IMR-90 (cell line): ENCODE measurements at regions not wholly inside any gene's neighbourhood (a gene's known extent, or its start where the extent isn't known, plus 50 kb on each side); places are given as distances from the start of the nearest gene placed in this dataset.

Experiments
- ATAC-seq: fragments of 200-7000 bp; cut with Tn5 transposase; 2 replicates; pipeline ENCODE4 v1.9.1; 2020; ENCODE audit warnings: low read depth, mild to moderate bottlenecking, moderate library complexity
- BruUV-seq: library from RNA; stranded (reverse); fragments of 400-500 nt; replicated peaks from 2 replicates; lab custom pipeline; 2021; lab: Mats Ljungman, UMichigan
- CTCF ChIA-PET: fragments of 300-600 bp; formaldehyde crosslinking; extraction: SDS; loops from one replicate; lab custom pipeline; 2021; ENCODE audit warnings: antibody characterized with exemption; lab: Yijun Ruan, JAX
- POLR2A ChIA-PET: fragments of 300-600 bp; sonication (Branson Sonifier 250); formaldehyde crosslinking; loops from one replicate; lab custom pipeline; 2022; ENCODE audit warnings: antibody characterized with exemption; ENCODE audit not compliant: unreplicated experiment; lab: Charles Lee
- DNase-seq: peaks from one replicate; pipeline ENCODE4 v3.0.0; 2013
- H2AFZ ChIP-seq: replicated peaks from 2 replicates; pipeline ENCODE3; 2013; ENCODE audit warnings: low read length, mild to moderate bottlenecking; ENCODE audit not compliant: poor library complexity
- H2AK5ac ChIP-seq: 2 replicates; pipeline ENCODE4 v1.6.1; 2013; ENCODE audit warnings: low read depth, low read length, inconsistent platforms
- H2AK9ac ChIP-seq: replicated peaks from 2 replicates; pipeline ENCODE3; 2013; ENCODE audit warnings: mild to moderate bottlenecking, low read depth, low read length, moderate library complexity; ENCODE audit not compliant: poor library complexity
- H2BK120ac ChIP-seq: 2 replicates; pipeline ENCODE4 v1.6.1; 2013; ENCODE audit warnings: low read depth, low read length, inconsistent platforms
- H2BK15ac ChIP-seq: 3 replicates; pipeline ENCODE4 v1.6.1; 2013; ENCODE audit warnings: low read depth, low read length, inconsistent platforms
- H2BK20ac ChIP-seq: 2 replicates; pipeline ENCODE4 v1.6.1; 2013; ENCODE audit warnings: low read depth, mild to moderate bottlenecking, inconsistent platforms, low read length, moderate library complexity
- H2BK5ac ChIP-seq: 2 replicates; pipeline ENCODE4 v1.6.1; 2013; ENCODE audit warnings: mild to moderate bottlenecking, low read depth, low read length, inconsistent platforms; ENCODE audit not compliant: poor library complexity, severe bottlenecking
- H3K14ac ChIP-seq: replicated peaks from 2 replicates; pipeline ENCODE4 v1.6.1; 2013; ENCODE audit warnings: low read depth, low read length, inconsistent platforms
- H3K18ac ChIP-seq: 2 replicates; pipeline ENCODE4 v1.6.1; 2013; ENCODE audit warnings: low read depth, low read length, control low read depth
- H3K23ac ChIP-seq: 2 replicates; pipeline ENCODE4 v1.6.1; 2013; ENCODE audit warnings: low read depth, low read length, inconsistent platforms
- H3K27ac ChIP-seq: 2 replicates; pipeline ENCODE4 v1.5.1; 2013; ENCODE audit warnings: mild to moderate bottlenecking, control low read depth, low read length; ENCODE audit not compliant: insufficient read depth
- H3K27me3 ChIP-seq: 2 replicates; pipeline ENCODE4 v1.6.1; 2013; ENCODE audit warnings: low read length; ENCODE audit not compliant: control insufficient read depth, insufficient read depth
- H3K36me3 ChIP-seq: 2 replicates; pipeline ENCODE4 v1.6.1; 2013; ENCODE audit warnings: low read length, mixed read lengths; ENCODE audit not compliant: control insufficient read depth, insufficient read depth
- H3K4ac ChIP-seq: 2 replicates; pipeline ENCODE4 v1.6.1; 2013; ENCODE audit warnings: low read depth, low read length, inconsistent platforms
- H3K4me1 ChIP-seq: 2 replicates; pipeline ENCODE4 v1.6.1; 2013; ENCODE audit warnings: low read length, mixed read lengths; ENCODE audit not compliant: control insufficient read depth, insufficient read depth
- H3K4me2 ChIP-seq: 2 replicates; pipeline ENCODE4 v1.6.1; 2013; ENCODE audit warnings: low read depth, mild to moderate bottlenecking, control low read depth, low read length, moderate library complexity
- H3K4me3 ChIP-seq: 2 replicates; pipeline ENCODE4 v1.5.1; 2013; ENCODE audit warnings: low read depth, mild to moderate bottlenecking, control low read depth, low read length, moderate library complexity; ENCODE audit not compliant: insufficient read depth
- H3K56ac ChIP-seq: 2 replicates; pipeline ENCODE4 v1.6.1; 2013; ENCODE audit warnings: low read length, inconsistent platforms; ENCODE audit not compliant: insufficient read depth; ENCODE audit errors: extremely low read depth
- H3K79me1 ChIP-seq, 2 experiments: 2 replicates each; pipeline ENCODE4 v1.6.1; 2013; ENCODE audit warnings: low read length in 2 of 2, inconsistent platforms in 1 of 2, low read depth in 1 of 2
- H3K9ac ChIP-seq: 2 replicates; pipeline ENCODE4 v1.6.1; 2013; ENCODE audit warnings: low read depth, low read length, control low read depth
- H3K9me1 ChIP-seq: 2 replicates; pipeline ENCODE4 v1.6.1; 2013; ENCODE audit warnings: low read length, inconsistent platforms; ENCODE audit not compliant: insufficient read depth
- H3K9me3 ChIP-seq: 2 replicates; pipeline ENCODE4 v1.6.1; 2013; ENCODE audit warnings: low read length; ENCODE audit not compliant: control insufficient read depth, insufficient read depth
- H4K20me1 ChIP-seq: 2 replicates; pipeline ENCODE4 v1.6.1; 2013; ENCODE audit warnings: low read length, inconsistent platforms; ENCODE audit not compliant: insufficient read depth
- H4K5ac ChIP-seq: 2 replicates; pipeline ENCODE4 v1.6.1; 2013; ENCODE audit warnings: mild to moderate bottlenecking, low read depth, low read length, control low read depth
- H4K8ac ChIP-seq, 2 experiments: 2 replicates each; pipeline ENCODE4 v1.6.1; 2013; ENCODE audit warnings: low read depth in 2 of 2, low read length in 2 of 2, control low read depth in 1 of 2, inconsistent platforms in 1 of 2
- H4K91ac ChIP-seq: 2 replicates; pipeline ENCODE4 v1.6.1; 2013; ENCODE audit warnings: low read depth, low read length, inconsistent platforms; ENCODE audit not compliant: insufficient read depth
- NFE2L2 ChIP-seq: fragments of 150-350 bp; IDR thresholded peaks from 2 replicates; pipeline ENCODE4 v1.6.1; 2016; ENCODE audit warnings: low read depth, mild to moderate bottlenecking, low read length
- RCOR1 ChIP-seq: IDR thresholded peaks from 2 replicates; pipeline ENCODE4 v1.6.1; 2012; ENCODE audit warnings: mild to moderate bottlenecking, low read length, improper control_type of control experiment; ENCODE audit not compliant: insufficient replicate concordance
- SMC3 ChIP-seq: fragments of 150-350 bp; IDR thresholded peaks from 2 replicates; pipeline ENCODE4 v1.6.1; 2016; ENCODE audit warnings: low read depth, mild to moderate bottlenecking, antibody characterized with exemption, low read length, moderate library complexity
- WGBS, 2 experiments: methylation state at CpG; one replicate each; pipeline versions ENCODE4 v1.1.5 to v1.1.7; 2013; ENCODE audit warnings: missing lambda C conversion rate in 2 of 2; ENCODE audit not compliant: insufficient read length in 1 of 2; ENCODE audit errors: extremely low coverage in 2 of 2; 5-methylcytosine and 5-hydroxymethylcytosine counted together
- dilution Hi-C: fragments of 300-500 bp; cut with HindIII; formaldehyde crosslinking; loops from one replicate; pipeline ENCODE4 v1.14.3; 2018; ENCODE audit warnings: low sequenced_read_pairs; ENCODE audit not compliant: unreplicated experiment
- in situ Hi-C: fragments of 300-500 bp; cut with MboI; formaldehyde crosslinking; loops from 3 replicates; pipeline ENCODE4 v1.14.3; 2019; ENCODE audit warnings: low sequenced_read_pairs, inconsistent platforms, mixed read lengths
- intact Hi-C: fragments of 100-400 bp; cut with micrococcal nuclease; formaldehyde crosslinking; loops from 2 replicates; pipeline ENCODE4 v1.10.0; 2022

GRCh38 chr3:41141433-41142167, 57.7 kb upstream of the CTNNB1 start:
- no TSS peak for BruUV-seq
- H3K4me3 ChIP-seq, result no peak overlapping the region
- H3K4ac ChIP-seq, result no peak overlapping the region
- no peak overlapping the region for H2BK15ac ChIP-seq
- H2BK5ac ChIP-seq, result no peak overlapping the region
- H3K14ac ChIP-seq, result no peak overlapping the region
- H3K9ac ChIP-seq, result no peak overlapping the region
- H3K4me1 ChIP-seq, result no peaks in the 10 kb centered on the region
- intact Hi-C loops, result no loop called here
- no peak overlapping the region for H3K23ac ChIP-seq
- H4K91ac ChIP-seq, result no peak overlapping the region
- H4K8ac ChIP-seq, result no peak overlapping the region
- CTCF ChIA-PET, result no interaction called here
- no peak overlapping the region for H3K56ac ChIP-seq
- H3K27ac ChIP-seq, result no peak overlapping the region
- no peaks in the 10 kb centered on the region for H3K9me3 ChIP-seq
- in situ Hi-C loops, result no loop called here
- DNase-seq, result no peak
- no peaks in the 10 kb centered on the region for H3K27me3 ChIP-seq
- H2AK9ac ChIP-seq, result no peak overlapping the region
- no peak for ATAC-seq
- no peak overlapping the region for H2BK20ac ChIP-seq
- no peak overlapping the region for H3K4me2 ChIP-seq
- no peak overlapping the region for H2BK120ac ChIP-seq
- no peak overlapping the region for H2AK5ac ChIP-seq
- TF ChIP-seq SMC3, result no peak
- no peak for TF ChIP-seq RCOR1
- TF ChIP-seq NFE2L2, result no peak
- POLR2A ChIA-PET, result no interaction called here
- no peaks in the 10 kb centered on the region for H3K9me1 ChIP-seq
- dilution Hi-C loops, result no loop called here
- H3K36me3 ChIP-seq, result no peaks in the 10 kb centered on the region
- H3K18ac ChIP-seq, result no peak overlapping the region
- no peaks in the 10 kb centered on the region for H3K79me1 ChIP-seq
- no peak overlapping the region for H4K5ac ChIP-seq
- H2AFZ ChIP-seq, result no peak overlapping the region
- WGBS, 2 experiments, result 29% methylated on average over 2 of the region's 7 CpGs; no CpG with 5 or more reads in 1 of the 2 experiments
- H4K20me1 ChIP-seq, result no peaks in the 10 kb centered on the region
